Tibial artery (tissue), 4 donors: ENCODE measurements at regions not wholly inside any gene's neighbourhood (a gene's known extent, or its start where the extent isn't known, plus 50 kb on each side); places are given as distances from the start of the nearest gene placed in this dataset.

Source experiments
- DNase-seq, 2 donors: peaks; one replicate each; pipeline ENCODE4 v3.0.0-alpha.2; 2019
- H3K27ac ChIP-seq, 2 donors: fragments of 200-600 bp; sonication (generic) in 1 of 2; 1 replicate in 1 of 2; 2 replicates in 1 of 2; pipeline ENCODE4 v1.5.1; 2018 to 2019; ENCODE audit warnings: mild to moderate bottlenecking in 1 of 2
- H3K27me3 ChIP-seq, 2 donors: fragments of 200-600 bp; sonication (generic) in 1 of 2; one replicate each; pipeline versions ENCODE4 v1.5.1 to v1.6.0; 2016 to 2019
- H3K36me3 ChIP-seq, 3 donors: fragments of 200-600 bp; sonication (generic) in 2 of 3; one replicate each; pipeline ENCODE4 v1.5.1; 2016 to 2019; ENCODE audit warnings: mild to moderate bottlenecking in 2 of 3
- H3K4me1 ChIP-seq, 4 donors: fragments of 200-600 bp; sonication (generic) in 2 of 4; 1 replicate in 3 of 4; 2 replicates in 1 of 4; pipeline ENCODE4 v1.5.1; 2016 to 2019
- H3K4me3 ChIP-seq, 2 donors: fragments of 200-600 bp; sonication (generic) in 1 of 2; 1 replicate in 1 of 2; 2 replicates in 1 of 2; pipeline ENCODE4 v1.5.1; 2018 to 2019; ENCODE audit warnings: mild to moderate bottlenecking in 2 of 2
- H3K9me3 ChIP-seq, 3 donors: fragments of 200-600 bp; sonication (generic) in 1 of 3; one replicate each; pipeline ENCODE4 v1.5.1; 2016 to 2019
- CTCF ChIP-seq, 2 experiments: fragments of 200-600 bp in 1 of 2; fragments of 450-650 bp in 1 of 2; IDR thresholded peaks; one replicate each; pipeline ENCODE4 v1.5.1; 2017 to 2019; ENCODE audit warnings: antibody characterized with exemption in 2 of 2, mild to moderate bottlenecking in 1 of 2, moderate library complexity in 1 of 2
- intact Hi-C: fragments of 100-400 bp; cut with DNase I; formaldehyde crosslinking; loops from one replicate; pipeline ENCODE4 v1.15.0; 2023; ENCODE audit warnings: low total_unique reads

- Histone ChIP-seq H3K4me3 (no peak overlapping the region), H3K36me3 (no peaks in the 10 kb centered on the region), H3K9me3 (no peaks in the 10 kb centered on the region), H3K4me1 (no peaks in the 10 kb centered on the region), H3K27ac (no peak overlapping the region), H3K27me3 (no peaks in the 10 kb centered on the region)
- intact Hi-C loops, result no loop called here
- no peak for DNase-seq
- no peak for TF ChIP-seq CTCF (IDR thresholded peaks at IDR 0.05)
Measured at GRCh38 chrY:19484997-19485396, 259.5 kb downstream of the KDM5D start.

- no peak for DNase-seq
- Histone ChIP-seq H3K4me3 (no peak overlapping the region), H3K4me1 (no peaks in the 10 kb centered on the region), H3K27me3 (no peaks in the 10 kb centered on the region), H3K9me3 (no peaks in the 10 kb centered on the region), H3K27ac (no peak overlapping the region), H3K36me3 (no peaks in the 10 kb centered on the region)
- TF ChIP-seq CTCF (IDR thresholded peaks at IDR 0.05), result no peak
- intact Hi-C loops, result no loop called here
Measured at GRCh38 chrY:19479141-19479540, 265.4 kb downstream of the KDM5D start.

- Histone ChIP-seq H3K4me3 (no peak overlapping the region), H3K4me1 (no peaks in the 10 kb centered on the region), H3K27ac (no peak overlapping the region), H3K36me3 (no peaks in the 10 kb centered on the region), H3K9me3 (no peaks in the 10 kb centered on the region), H3K27me3 (no peaks in the 10 kb centered on the region)
- intact Hi-C loops, result no loop called here
- TF ChIP-seq CTCF (IDR thresholded peaks at IDR 0.05), result no peak
- no peak for DNase-seq
Measured at GRCh38 chrY:19477959-19478358, 266.6 kb downstream of the KDM5D start.

GRCh38 chrY:19465809-19466208, 278.7 kb downstream of the KDM5D start:
- Histone ChIP-seq H3K27me3 (no peaks in the 10 kb centered on the region), H3K36me3 (no peaks in the 10 kb centered on the region), H3K27ac (no peak overlapping the region), H3K4me1 (no peaks in the 10 kb centered on the region), H3K9me3 (no peaks in the 10 kb centered on the region), H3K4me3 (no peak overlapping the region)
- TF ChIP-seq CTCF (IDR thresholded peaks at IDR 0.05), result no peak
- intact Hi-C loops, result no loop called here
- DNase-seq, result no peak

- H3K27me3 ChIP-seq, result no peaks in the 10 kb centered on the region
- intact Hi-C loops, result no loop called here
- H3K4me1 ChIP-seq, result no peaks in the 10 kb centered on the region
- H3K36me3 ChIP-seq, result no peaks in the 10 kb centered on the region
- no peak for TF ChIP-seq CTCF (IDR thresholded peaks at IDR 0.05)
- H3K27ac ChIP-seq, result no peak overlapping the region
- DNase-seq, result no peak
- no peaks in the 10 kb centered on the region for H3K9me3 ChIP-seq
- H3K4me3 ChIP-seq, result no peak overlapping the region
Measured at GRCh38 chrY:19456855-19457448, 287.6 kb downstream of the KDM5D start.

GRCh38 chrY:19433059-19433458, 311.5 kb downstream of the KDM5D start:
- intact Hi-C loops, result no loop called here
- Histone ChIP-seq H3K27me3 (no peaks in the 10 kb centered on the region), H3K9me3 (no peaks in the 10 kb centered on the region), H3K36me3 (no peaks in the 10 kb centered on the region), H3K4me1 (no peaks in the 10 kb centered on the region), H3K4me3 (no peak overlapping the region), H3K27ac (no peak overlapping the region)
- TF ChIP-seq CTCF (IDR thresholded peaks at IDR 0.05), result peak; percentile 48 to 58
- DNase-seq, result no peak
